Fibroblast of lung (primary cell): ENCODE measurements at regions not wholly inside any gene's neighbourhood (a gene's known extent, or its start where the extent isn't known, plus 50 kb on each side); places are given as distances from the start of the nearest gene placed in this dataset.

Experiments
- CTCF ChIP-seq, 2 donors: IDR thresholded peaks in 1 of 2; conservative IDR thresholded peaks in 1 of 2; 1 replicate in 1 of 2; 2 replicates in 1 of 2; pipeline ENCODE4 v1.5.1; 2011 to 2012; ENCODE audit warnings: low read length in 2 of 2, control low read depth in 1 of 2, inconsistent platforms in 1 of 2, low read depth in 1 of 2, mild to moderate bottlenecking in 1 of 2
- EZH2 ChIP-seq: IDR thresholded peaks from 2 replicates; pipeline ENCODE4 v1.5.1; 2012; ENCODE audit warnings: low read length, control low read depth, mild to moderate bottlenecking; ENCODE audit errors: missing control alignments

- no peak for TF ChIP-seq CTCF (conservative IDR thresholded peaks at IDR 0.05 in 1 of 2, IDR thresholded peaks at IDR 0.05 in 1 of 2; ENCODE audit: low read depth in 1 of 2, low read length in 2 of 2)
- TF ChIP-seq EZH2: no peak
These were observed 199.6 kb downstream of the SYK start for GRCh38 chr9:91001146-91001611.
